GM21786 (cell line): ENCODE measurements at regions not wholly inside any gene's neighbourhood (a gene's known extent, or its start where the extent isn't known, plus 50 kb on each side); places are given as distances from the start of the nearest gene placed in this dataset.

Experiments used
- ATAC-seq: cut with Tn5 transposase; IDR thresholded peaks from one replicate; pipeline ENCODE4 v1.9.1; 2021; ENCODE audit not compliant: unreplicated experiment

DNA sequence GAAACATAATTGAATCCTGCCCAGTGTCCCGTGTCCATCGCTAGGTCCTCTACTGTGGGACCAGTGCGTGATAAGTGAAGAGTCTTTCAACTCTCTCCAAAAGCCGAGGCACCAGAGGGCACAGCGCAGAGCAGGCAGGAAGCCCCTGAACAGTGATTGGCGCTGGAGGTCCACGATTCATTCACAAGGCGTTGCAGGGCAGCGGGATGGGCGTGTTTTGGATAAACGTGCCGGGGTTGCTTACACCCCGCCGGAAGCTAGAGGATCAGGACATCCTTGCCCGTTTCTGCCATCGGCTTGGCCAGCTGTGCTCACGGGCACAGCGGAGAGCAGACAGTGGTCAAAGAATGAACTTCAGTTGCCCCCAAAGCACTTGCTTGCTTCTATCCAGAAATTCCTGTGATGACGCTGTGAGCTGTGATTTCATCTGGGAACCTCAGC is 86.0 kb upstream of the PFKP start:
- ATAC-seq, result no peak

DNA sequence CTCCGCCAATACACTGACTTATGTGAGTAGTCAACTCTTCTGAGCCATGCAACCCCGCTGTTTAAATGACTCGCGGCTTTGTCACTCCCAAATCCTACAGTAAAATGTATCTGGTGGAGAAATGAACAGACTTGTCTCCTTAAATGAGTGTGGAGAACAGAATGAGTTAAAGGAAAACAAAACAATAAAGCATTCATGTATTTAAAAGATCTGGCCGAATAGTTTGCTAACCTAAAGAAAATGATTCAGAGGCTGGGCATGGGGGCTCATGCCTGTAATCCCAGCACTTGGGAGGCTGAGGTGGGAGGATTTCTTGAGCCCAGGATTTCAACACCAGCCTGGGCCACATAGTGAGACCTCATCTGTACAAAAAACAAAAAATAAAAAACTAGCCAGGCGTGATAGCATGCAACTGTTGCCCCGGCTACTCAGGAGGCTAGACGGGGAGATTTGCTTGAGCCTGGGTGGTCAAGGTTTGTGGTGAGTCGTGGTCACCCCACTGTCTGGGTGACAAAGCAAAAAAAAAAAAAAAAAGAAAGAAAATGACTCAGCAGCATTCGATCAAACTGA is 86.5 kb upstream of the PFKP start:
- no peak for ATAC-seq

DNA sequence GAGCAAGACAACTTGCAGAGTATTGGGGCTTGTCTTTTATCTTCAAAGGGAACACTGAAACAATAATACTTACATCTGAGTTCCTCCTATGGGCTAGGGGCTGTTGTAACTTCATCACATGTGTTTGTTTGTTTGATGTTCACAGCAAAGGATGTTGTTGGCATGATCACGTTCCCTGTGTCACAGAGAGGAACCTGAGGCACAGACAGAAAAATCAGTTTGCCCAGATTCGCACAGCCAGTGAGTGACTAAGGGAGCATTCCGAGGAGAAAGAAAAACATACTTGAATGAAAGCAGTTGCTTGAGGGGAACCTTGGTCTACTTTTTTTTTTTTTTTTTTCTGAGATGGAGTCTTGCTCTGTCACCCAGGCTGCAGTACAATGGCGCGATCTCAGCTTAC is 87.2 kb upstream of the PFKP start:
- ATAC-seq, result no peak

DNA sequence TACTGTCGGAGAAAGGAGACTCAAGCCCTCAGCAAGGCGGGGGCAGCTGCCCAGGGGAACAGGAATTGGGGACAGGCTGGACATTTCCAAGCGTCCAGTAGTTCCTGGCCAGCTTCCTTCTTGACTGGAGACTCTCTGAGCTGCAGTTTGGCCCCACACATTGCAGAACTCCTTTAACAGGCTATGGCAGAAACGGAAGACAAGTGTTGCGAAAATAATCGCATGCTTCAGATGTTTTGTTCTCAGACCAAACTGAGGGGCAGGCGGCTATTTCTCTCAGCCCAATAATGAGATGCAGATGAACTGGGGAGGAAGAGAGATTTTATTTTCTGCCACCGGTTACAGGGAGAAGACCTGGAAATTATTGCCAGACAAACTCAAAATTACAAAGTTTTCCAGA is 88.0 kb upstream of the PFKP start:
- no peak for ATAC-seq

DNA sequence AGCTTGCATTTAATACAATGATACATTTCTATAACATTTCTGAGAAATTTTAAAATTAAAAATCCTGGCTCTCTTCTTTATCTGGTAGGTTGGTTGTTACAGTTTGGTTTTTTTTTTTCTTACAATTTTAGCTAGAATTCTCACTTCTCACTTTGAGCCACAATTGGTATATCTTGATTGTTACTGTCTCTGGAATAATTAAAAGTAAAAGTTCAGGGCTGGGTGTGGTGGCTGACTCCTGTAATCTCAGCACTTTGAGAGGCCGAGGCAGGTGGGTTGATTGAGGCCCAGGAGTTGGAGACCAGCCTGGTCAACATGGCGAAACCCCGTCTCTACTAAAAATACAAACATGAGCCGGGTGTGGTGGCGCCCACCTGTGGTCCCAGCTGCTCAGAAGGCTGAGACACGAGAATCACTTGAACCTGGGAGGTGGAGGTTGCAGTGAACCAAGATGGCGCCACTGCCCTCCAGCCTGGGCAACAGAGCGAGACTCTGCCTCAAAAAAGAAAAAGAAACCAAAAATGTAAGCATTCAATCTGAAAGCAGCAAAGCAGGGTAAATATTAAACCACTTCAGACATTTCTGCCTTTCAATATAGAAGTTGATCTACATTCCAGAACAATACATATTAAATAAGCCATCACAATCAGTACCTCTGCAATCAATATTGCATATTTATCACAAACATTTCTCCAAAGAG is 88.6 kb upstream of the PFKP start:
- ATAC-seq, result peak; percentile 61

DNA sequence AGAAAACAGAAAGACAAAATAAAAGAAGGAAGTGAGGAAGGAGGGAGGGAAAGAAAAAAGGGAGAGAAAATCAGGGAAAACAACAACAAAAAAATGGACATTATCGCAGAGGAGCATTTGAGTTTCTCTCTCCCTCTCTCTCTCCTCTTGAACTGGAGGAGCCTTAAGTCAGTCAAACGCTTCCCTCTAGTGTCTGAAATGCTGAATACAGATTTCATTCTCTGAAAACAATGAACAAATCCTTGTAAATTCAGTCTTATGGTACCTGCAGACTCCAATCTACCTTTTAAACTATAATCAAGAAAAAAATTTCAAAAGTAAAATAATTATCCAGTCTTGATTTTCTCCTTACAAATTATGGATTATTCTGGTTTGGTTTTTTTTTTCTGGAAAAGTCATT is 89.2 kb upstream of the PFKP start:
- ATAC-seq, result peak; percentile 53

DNA sequence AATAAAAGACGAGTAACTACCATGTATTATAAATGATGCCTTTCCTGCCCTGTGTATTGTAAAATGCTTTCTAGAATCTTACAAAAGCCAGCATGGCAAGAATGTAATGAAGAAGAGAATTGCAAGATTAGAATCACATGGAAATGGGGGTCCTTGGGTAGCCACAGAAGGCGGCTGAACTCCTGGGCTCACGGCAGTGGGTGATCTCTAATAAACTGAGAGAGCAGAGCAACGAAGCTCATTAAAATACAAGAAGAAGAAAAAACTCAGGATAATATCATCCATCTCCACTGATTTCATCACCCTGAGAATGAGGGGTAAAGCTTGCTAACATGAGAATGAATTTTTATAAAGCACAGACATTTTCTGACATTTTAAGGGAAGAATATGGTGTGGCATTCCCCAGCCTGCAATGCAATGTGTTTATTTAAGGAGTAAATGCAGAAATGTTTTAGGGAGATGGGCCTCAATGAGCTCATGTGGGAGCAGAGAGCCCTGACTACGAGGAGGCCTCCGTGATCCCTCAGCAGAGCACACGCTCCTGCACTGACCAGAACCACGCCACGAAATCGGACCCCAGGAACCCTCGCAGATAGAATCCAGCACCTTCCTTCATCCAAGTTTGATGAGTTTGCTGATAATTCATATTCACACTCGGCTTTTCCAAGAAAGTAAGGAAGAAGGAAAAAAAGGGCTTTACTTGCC is 92.7 kb upstream of the PFKP start:
- ATAC-seq, result no peak

DNA sequence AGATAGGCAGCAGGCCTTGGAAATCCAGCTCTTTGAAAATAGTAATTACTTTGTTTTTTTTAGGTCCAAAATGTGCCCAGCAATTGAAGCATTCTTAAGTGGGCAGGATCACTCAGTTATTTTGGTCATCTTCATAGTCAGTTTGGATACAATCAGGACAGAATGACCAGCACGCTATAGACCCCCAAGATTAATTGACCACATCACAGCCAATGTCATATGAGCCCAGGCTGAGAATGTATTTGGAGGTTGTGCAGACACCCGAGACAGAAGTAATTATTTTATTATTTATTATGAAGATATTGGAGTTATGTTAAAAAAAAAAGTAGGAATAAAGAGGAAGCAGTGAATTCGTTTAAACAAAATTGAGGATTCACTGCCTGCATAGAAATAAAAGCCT is 93.3 kb upstream of the PFKP start:
- no peak for ATAC-seq

DNA sequence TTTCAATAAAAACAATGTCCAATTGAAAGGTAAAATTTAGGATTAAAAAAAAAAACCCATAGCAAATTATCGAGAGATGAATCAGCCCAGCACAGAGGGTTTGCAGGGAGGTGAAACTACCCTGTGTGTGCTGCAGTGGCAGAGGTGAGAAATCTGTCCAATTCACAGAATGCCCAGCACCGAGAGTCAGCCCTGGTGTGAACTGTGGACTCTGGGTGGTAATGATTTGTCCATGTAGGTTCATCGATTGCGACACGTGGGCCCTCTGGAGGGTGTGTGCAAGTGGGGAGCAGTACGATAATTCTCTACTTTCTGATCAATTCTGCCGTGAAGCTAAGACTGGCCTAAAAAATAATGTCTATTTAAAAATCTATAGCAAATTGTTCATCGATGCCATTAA is 94.5 kb upstream of the PFKP start:
- ATAC-seq, result no peak

DNA sequence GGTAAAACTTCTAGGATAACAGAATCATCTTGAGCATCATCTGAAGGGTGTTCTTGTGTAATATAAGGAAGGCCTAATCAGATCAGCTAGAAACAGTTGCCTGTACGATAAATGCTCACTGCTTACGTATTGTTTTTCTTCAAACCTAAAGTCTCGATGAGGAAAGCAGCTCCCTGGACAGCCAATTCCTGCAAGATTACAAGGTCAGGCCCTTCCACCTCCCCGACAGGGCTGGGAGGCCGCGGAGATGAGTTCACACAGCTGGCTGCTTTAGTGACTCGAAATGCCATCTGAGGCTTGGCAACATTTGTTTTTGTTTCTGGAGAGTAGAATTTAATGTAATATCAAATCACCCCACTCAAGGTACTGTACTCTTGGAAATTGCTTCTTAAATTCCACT is 95.1 kb upstream of the PFKP start:
- no peak for ATAC-seq

DNA sequence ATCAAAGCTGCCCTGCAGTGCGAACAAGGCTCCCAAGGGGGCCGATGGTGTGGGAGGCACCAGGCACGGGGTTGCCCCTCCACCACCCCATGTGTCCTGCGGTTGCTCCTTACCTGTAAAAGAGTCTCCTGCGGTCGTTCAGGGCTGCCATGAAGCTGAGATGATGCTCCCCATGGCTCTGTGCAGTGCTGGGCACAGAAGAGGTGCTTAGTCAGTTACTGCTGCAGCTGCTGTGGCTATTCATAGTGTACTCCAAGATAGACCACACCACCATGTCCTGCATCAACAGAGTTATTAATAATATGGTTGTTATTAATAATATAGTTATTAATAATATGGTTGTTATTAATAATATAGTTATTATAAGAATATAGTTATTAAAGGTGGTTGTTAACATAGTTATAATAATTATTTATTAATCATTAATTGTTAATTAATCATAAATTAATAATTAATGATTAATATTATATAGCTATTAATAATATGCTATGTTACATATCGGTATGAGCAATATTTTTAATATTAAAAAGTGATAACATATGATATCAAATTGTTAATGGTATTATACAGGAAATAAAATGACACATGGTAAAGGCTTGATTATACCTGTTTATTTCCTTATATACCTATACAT is 97.0 kb upstream of the PFKP start:
- ATAC-seq, result no peak

DNA sequence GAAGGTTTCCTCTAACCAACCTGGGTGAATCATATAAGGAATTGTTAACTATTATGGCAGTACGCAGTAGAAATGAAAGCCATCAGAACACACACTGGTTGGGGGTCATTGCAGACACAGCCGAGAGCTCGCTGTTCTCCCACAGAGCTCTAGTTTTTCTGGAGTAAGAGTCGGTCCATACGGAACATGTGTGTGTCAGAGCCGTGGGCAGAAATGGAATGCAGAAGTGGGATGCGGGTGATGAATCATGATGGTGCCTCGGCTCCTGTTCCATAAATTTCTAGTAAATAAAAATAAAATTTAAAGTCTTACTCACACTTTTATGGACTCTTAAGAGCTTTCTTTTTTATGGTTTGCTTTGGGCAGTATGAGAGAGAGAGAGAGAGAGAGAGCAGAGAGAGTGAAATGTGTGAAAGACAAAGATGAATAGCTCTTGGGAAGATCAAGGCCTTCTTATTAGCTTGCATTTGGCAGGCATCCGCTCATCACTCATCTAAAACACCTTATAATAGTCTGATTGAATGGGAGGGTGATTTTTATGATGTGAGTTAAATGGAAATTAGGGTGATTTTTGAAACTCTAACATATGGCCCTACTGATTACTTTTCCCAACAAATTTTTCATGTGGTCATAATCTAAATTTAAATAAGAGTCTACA is 98.8 kb upstream of the PFKP start:
- no peak for ATAC-seq

DNA sequence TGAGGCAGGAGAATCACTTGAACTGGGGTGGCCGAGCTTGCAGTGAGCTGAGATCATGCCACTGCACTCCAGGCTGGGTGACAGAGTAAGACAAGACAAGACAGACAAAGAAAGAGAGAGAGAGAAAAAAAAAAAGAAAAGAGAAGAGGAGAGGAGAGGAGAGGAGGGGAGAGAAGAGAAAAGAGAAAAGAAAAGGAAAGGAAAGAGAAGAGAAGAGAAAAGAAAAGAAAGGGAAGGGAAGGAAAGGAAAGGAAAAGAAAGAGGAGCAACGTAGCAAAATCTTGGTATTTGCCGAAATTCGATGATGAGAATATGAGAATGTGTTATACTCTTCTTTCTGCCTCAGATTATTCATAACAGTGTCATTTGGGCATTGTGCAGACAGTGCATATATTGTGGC is 101.2 kb upstream of the PFKP start:
- no peak for ATAC-seq

DNA sequence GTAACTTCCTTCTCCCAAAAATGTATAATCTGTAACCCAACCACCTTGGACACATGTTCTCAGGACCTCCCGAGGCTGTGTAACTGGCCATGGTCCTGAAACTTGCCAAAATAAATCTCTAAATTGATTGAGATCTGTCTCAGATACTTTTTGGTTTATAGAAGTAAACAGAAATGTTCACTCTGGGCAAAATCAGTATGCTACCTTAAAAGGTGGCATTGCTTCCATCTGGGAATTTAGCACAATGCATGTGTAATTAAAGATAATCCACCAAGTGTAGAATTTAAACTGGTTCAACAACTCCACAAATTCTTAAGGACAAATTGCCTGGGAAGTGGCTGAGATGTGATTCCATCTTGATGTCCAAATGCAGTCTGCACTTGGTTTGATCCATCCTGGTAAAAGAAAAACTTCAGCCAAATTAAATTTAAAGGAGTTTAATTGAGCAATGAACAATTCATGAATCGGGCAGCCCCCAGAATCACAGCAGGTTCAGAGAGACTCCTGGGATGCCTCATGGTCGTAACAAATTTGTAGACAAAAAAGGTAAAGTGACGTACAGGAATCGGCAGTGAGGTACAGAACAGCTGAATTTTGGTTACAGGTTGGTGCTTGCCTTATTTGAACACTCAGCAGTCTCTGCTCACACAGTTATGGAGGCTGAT is 102.6 kb upstream of the PFKP start:
- no peak for ATAC-seq

DNA sequence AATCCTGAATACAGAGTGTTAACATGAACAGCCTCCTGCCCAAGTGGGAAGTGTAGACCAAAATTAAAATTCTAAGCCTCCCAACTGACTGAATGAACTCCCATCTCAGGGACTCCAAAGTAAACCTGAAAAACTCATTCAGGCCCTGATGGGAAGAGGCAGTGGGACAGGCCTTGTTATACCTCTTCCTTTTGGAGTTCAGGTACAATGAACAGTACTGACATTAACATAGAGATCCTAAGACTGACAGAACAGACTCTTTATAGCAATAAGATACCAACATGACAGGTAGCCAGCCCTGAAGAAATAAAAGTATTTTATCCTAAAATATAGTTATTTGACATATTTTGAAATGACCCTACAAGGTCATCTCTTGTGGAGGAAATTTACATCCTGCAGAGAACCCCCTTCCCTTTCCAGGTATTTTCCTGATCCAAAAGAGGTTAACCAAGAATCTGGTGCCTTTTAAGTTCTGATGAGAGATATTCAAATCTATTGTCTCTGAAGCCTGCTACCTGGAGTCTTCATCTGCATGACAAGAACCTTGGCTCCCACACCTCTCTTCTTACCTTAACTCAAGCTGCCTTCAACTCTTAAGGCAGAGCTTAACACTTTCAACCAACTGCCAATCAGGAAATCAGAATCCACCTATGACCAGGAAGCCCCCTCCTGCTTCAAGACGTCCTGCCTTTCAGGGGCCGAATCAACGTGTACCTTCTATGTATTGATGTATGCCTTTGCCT is 103.3 kb upstream of the PFKP start:
- ATAC-seq, result no peak

DNA sequence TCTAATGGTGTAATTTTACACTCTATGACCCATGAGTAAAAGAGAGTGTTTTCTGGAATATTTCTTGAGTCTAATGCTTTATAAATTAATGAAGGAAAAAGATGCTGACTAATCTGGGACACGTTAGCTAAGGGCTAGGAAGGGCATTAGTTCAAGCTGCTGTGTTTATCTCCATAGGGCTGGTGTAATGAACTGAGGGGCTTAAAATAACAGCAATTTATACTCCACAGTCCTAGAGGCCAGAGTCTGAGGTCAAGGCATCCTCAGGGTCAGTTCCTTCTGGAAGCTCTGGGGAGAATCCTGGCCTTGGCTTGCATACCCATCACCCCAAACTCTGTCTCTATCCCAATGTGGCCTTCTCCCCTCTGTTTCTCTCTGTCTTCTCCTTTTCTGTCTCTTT is 105.2 kb upstream of the PFKP start:
- no peak for ATAC-seq

DNA sequence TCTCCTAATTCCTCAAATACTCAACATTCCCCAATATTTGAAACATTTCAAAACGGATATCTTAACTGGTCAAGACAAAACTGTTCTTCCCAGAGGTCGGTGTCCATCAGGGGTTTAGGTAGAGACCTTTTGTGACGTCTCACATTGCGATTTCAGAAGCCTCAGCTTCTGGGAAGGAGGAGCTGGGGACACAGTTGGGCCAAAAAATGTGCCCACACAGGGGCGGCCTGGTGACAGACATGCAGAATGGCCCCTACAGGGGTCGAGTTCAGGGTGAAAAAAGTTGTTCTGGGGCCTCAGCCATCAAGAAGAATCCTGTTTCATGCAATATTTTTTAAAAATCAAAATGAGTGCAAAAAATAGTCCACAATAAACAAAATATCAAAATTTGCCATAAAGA is 108.7 kb upstream of the PFKP start:
- no peak for ATAC-seq

DNA sequence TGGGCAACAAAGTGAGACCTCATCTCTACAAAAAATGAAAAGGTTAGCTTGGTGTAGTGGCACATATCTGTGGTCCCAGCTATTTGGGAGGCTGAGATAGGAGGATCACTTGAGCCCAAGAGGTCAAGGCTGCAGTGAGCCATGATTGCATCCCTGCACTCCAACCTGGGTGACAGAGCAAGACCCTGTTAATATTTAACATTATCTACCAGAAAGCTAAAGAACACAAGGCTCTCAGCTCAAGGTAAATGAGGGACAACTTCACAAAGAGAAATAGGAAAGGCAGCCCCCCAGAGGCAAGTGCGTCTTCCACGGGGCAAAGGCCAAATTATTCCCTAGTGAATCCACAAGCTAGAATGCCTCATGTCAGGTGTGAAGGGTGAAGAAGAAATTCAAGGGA is 109.6 kb upstream of the PFKP start:
- no peak for ATAC-seq

DNA sequence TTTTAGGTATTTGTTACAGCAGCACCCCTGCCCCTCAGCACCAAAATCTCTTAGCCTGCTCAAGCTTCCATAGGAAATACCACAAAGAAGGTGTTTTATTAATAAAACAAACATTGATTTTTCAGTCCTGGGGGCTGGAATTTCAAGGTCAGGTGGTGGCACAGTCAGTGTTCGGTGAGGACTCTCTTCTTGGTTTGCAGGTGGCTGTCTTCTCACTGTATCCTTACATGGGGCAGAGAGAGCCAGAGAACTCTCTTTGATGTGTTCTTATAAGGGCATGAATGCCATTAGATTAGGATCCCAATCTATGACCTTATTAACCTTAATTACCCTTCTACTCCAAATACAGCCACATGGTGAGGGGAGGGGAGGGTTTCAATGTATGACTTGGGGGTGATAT is 112.3 kb upstream of the PFKP start:
- ATAC-seq, result no peak

DNA sequence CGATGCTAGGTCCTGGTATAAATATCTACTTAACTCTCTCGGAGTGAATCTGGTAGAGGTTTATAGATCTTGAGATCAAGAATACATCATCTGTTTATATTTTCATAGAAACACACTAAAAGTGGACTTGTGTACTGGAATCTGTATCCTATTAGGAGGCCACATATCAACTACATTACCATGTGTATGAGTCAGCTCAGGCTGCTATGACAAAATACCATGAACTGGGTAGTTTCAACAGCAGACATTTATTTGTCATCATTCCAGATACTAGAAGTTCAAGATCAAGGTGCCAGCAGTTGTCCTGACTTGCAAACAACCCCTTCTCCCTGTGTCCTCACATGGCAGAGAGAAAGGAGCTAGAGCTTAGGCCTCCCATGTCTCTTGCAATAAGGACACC is 113.9 kb upstream of the PFKP start:
- ATAC-seq, result no peak
